Endothelial cell of umbilical vein (primary cell): ENCODE measurements at regions not wholly inside any gene's neighbourhood (a gene's known extent, or its start where the extent isn't known, plus 50 kb on each side); places are given as distances from the start of the nearest gene placed in this dataset.

Experiments used
- BruUV-seq: library from RNA; stranded (reverse); fragments of 400-500 nt; replicated peaks from 2 replicates; lab custom pipeline; 2021; lab: Mats Ljungman, UMichigan
- CTCF ChIA-PET: fragments of 300-600, 350-600 bp; sonication (Branson Sonifier 250); formaldehyde crosslinking; loops from one replicate; lab custom pipeline; 2021; ENCODE audit warnings: antibody characterized with exemption, inconsistent platforms; lab: Charles Lee
- POLR2A ChIA-PET: fragments of 300-600, 350-600 bp; sonication (Branson Sonifier 250); formaldehyde crosslinking; loops from one replicate; lab custom pipeline; 2021; ENCODE audit warnings: antibody characterized with exemption, inconsistent platforms; lab: Charles Lee
- DNase-seq: peaks from one replicate; pipeline ENCODE4 v3.0.0-alpha.2; 2011; ENCODE audit warnings: low read depth, low spot score
- FAIRE-seq: peaks from 2 replicates; lab custom pipeline; 2011; peaks lifted over from hg19 to GRCh38; lab: Jason Lieb, UNC
- H2AFZ ChIP-seq: 2 replicates; pipeline ENCODE4 v1.6.0; 2012; ENCODE audit warnings: low read depth, low read length, control low read depth, inconsistent platforms
- H3K27ac ChIP-seq: 2 replicates; pipeline ENCODE4 v1.5.1; 2011; ENCODE audit warnings: low read depth, mild to moderate bottlenecking, control low read depth, low read length, moderate library complexity; ENCODE audit not compliant: insufficient read depth
- H3K27me3 ChIP-seq, 2 experiments: 2 replicates each; pipeline versions ENCODE4 v1.6.0 to v1.6.1; 2011; ENCODE audit warnings: low read length in 2 of 2, mixed read lengths in 1 of 2; ENCODE audit not compliant: control insufficient read depth in 2 of 2, insufficient read depth in 2 of 2
- H3K36me3 ChIP-seq, 2 experiments: 2 replicates in 1 of 2; 3 replicates in 1 of 2; pipeline ENCODE4 v1.5.1; 2011; ENCODE audit warnings: low read length in 2 of 2, mild to moderate bottlenecking in 1 of 2, moderate library complexity in 1 of 2; ENCODE audit not compliant: control insufficient read depth in 2 of 2, insufficient read depth in 2 of 2; ENCODE audit errors: extremely low read depth in 1 of 2
- H3K4me1 ChIP-seq: 3 replicates; pipeline ENCODE4 v1.5.1; 2011; ENCODE audit warnings: mild to moderate bottlenecking, low read length; ENCODE audit not compliant: control insufficient read depth, insufficient read depth; ENCODE audit errors: extremely low read depth
- H3K4me2 ChIP-seq: 2 replicates; pipeline ENCODE4 v1.6.1; 2011; ENCODE audit warnings: low read length, control low read depth, mixed read lengths; ENCODE audit not compliant: insufficient read depth
- H3K4me3 ChIP-seq, 3 experiments: fragments of 200-600 bp in 1 of 3; sonication (generic), shearing (Covaris generic) in 1 of 3; replicated peaks in 1 of 3; 2 replicates each; pipeline ENCODE4 v1.5.1; 2011 to 2016; ENCODE audit warnings: control low read depth in 3 of 3, low read length in 3 of 3, mild to moderate bottlenecking in 2 of 3, inconsistent platforms in 1 of 3, low read depth in 1 of 3, moderate library complexity in 1 of 3; ENCODE audit not compliant: insufficient read depth in 1 of 3
- H3K79me2 ChIP-seq: 2 replicates; pipeline ENCODE4 v1.6.0; 2012; ENCODE audit warnings: low read length, inconsistent platforms; ENCODE audit not compliant: control insufficient read depth, insufficient read depth
- H3K9ac ChIP-seq: replicated peaks from 2 replicates; pipeline ENCODE3; 2011; ENCODE audit warnings: low read length, control low read depth; ENCODE audit not compliant: insufficient read depth; ENCODE audit errors: extremely low read depth
- H3K9me1 ChIP-seq: replicated peaks from 3 replicates; pipeline ENCODE4 v1.6.0; 2011; ENCODE audit warnings: mild to moderate bottlenecking, low read length; ENCODE audit not compliant: control insufficient read depth, insufficient read depth; ENCODE audit errors: extremely low read depth
- H3K9me3 ChIP-seq: replicated peaks from 2 replicates; pipeline ENCODE4 v1.5.1; 2012; ENCODE audit warnings: low read length, inconsistent platforms; ENCODE audit not compliant: control insufficient read depth, insufficient read depth
- H4K20me1 ChIP-seq: replicated peaks from 2 replicates; pipeline ENCODE3; 2011; ENCODE audit warnings: mild to moderate bottlenecking, low read length; ENCODE audit not compliant: control insufficient read depth, insufficient read depth; ENCODE audit errors: extremely low read depth
- CTCF ChIP-seq, 2 donors: IDR thresholded peaks; 1 replicate in 1 of 2; 2 replicates in 1 of 2; pipeline ENCODE4 v1.5.1; 2011; ENCODE audit warnings: low read length in 2 of 2, mild to moderate bottlenecking in 2 of 2, moderate library complexity in 2 of 2, control low read depth in 1 of 2, inconsistent platforms in 1 of 2, low read depth in 1 of 2; ENCODE audit not compliant: insufficient read depth in 1 of 2; ENCODE audit errors: extremely low read depth in 1 of 2
- FOS ChIP-seq: IDR thresholded peaks from 2 replicates; pipeline ENCODE4 v1.6.1; 2011; ENCODE audit warnings: mild to moderate bottlenecking, low read length, moderate library complexity, borderline replicate concordance; ENCODE audit not compliant: insufficient read depth
- GATA2 ChIP-seq: IDR thresholded peaks from 2 replicates; pipeline ENCODE4 v1.7.0; 2011; ENCODE audit warnings: low read depth, mild to moderate bottlenecking, moderate library complexity, mixed read lengths, low read length; ENCODE audit not compliant: insufficient read length, insufficient read depth
- MAX ChIP-seq: IDR thresholded peaks from 2 replicates; pipeline ENCODE4 v1.6.1; 2011; ENCODE audit not compliant: insufficient read depth, insufficient read length
- MYC ChIP-seq: IDR thresholded peaks from one replicate; pipeline ENCODE4 v1.6.1; 2011; ENCODE audit warnings: mild to moderate bottlenecking, low read depth, low read length
- POLR2A ChIP-seq: IDR thresholded peaks from 2 replicates; pipeline ENCODE4 v1.6.1; 2012; ENCODE audit warnings: low read depth, mild to moderate bottlenecking, control low read depth, low read length
- POLR2AphosphoS5 ChIP-seq: IDR thresholded peaks from 2 replicates; pipeline ENCODE4 v1.6.1; 2012; ENCODE audit warnings: low read depth, mild to moderate bottlenecking, control low read depth, low read length, moderate library complexity; ENCODE audit not compliant: insufficient read depth
- dilution Hi-C: fragments of 300-500 bp; cut with MboI; formaldehyde crosslinking; loops from one replicate; pipeline ENCODE4 v1.15.0; 2019; ENCODE audit warnings: low sequenced_read_pairs; ENCODE audit not compliant: extremely low pct_ligation_motif_present
- intact Hi-C: fragments of 100-400 bp; cut with micrococcal nuclease; formaldehyde crosslinking; loops from one replicate; pipeline ENCODE4 v1.10.0; 2022

DNA sequence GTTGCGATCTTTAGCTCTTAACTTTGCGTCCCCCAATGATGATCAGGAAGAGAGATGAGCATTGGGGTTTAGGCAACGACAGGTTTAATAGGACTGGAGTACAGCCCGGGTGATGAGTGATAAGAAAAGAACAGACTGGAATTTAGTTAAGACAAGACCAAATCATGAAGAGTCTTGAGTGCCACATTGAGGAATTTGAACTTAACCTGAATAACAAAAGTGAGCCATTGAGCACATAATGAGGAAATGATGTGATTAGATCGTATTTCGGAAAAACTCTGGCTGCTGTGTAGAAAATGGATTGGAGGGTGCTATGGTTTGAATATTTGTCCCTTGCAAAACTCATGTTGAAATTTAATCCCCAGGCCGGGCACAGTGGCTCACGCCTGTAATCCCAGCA is 83.2 kb upstream of the MELK start:
- intact Hi-C loops, result no loop called here
- ChIA-PET POLR2A (no interaction called here), CTCF (interaction anchor here (5.4 kb wide), 1 partner anchor 82 kb away, joined by 29 read pairs; no protein-coding TSS in a partner anchor)
- no peak for TF ChIP-seq POLR2A
- no peak for TF ChIP-seq GATA2
- TF ChIP-seq FOS, result no peak
- TF ChIP-seq POLR2AphosphoS5, result no peak
- no peak for TF ChIP-seq CTCF (IDR thresholded peaks at IDR 0.05; ENCODE audit: extremely low read depth in 1 of 2, insufficient read depth in 1 of 2, low read depth in 1 of 2, low read length in 2 of 2)
- no peak for TF ChIP-seq MYC
- TF ChIP-seq MAX, result no peak
- Histone ChIP-seq H3K4me3 (no peak overlapping the region), H3K9me1 (no peaks in the 10 kb centered on the region), H3K9me3 (no peaks in the 10 kb centered on the region), H3K36me3 (no peaks in the 10 kb centered on the region), H3K27me3 (no peaks in the 10 kb centered on the region), H4K20me1 (peaks cover under 1% of the 10 kb centered on the region), H2AFZ (no peak overlapping the region), H3K9ac (no peak overlapping the region), H3K79me2 (peaks cover 25% of the 10 kb centered on the region), H3K4me2 (no peak overlapping the region), H3K27ac (no peak overlapping the region), H3K4me1 (peaks cover 23% of the 10 kb centered on the region)
- dilution Hi-C loops, result no loop called here
- DNase-seq (no peak), FAIRE-seq (no peak)
- BruUV-seq, result no TSS peak
